Amygdala (tissue), 56 donors: ENCODE measurements at regions not wholly inside any gene's neighbourhood (a gene's known extent, or its start where the extent isn't known, plus 50 kb on each side); places are given as distances from the start of the nearest gene placed in this dataset.
"Not testable (repeated sequence)": the region's sequence is repeated elsewhere in the genome, so short reads cannot be mapped to it uniquely, and the experiment has no call there.

Experiments used
- DNase-seq, 56 donors: peaks; one replicate each; lab custom pipeline; 2025; lab: John Stamatoyannopoulos, UW

DNA sequence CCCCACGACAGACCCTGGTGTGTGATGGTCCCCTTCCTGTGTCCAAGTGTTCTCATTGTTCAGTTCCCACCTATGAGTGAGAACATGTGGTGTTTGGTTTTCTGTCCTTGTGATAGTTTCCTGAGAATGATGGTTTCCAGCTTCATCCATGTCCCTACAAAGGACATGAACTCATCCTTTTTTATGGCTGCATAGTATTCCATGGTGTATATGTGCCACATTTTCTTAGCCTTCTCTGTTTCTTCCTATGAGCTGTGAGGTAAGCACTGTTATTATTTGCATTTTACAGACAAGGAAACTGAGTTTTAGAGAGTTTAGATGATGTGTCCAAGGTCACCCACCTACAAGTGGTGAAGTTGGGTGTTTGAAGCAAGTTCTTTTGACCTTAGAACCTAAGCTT is 51.1 kb upstream of the BNC1 start:
- not testable (repeated sequence) for DNase-seq

DNA sequence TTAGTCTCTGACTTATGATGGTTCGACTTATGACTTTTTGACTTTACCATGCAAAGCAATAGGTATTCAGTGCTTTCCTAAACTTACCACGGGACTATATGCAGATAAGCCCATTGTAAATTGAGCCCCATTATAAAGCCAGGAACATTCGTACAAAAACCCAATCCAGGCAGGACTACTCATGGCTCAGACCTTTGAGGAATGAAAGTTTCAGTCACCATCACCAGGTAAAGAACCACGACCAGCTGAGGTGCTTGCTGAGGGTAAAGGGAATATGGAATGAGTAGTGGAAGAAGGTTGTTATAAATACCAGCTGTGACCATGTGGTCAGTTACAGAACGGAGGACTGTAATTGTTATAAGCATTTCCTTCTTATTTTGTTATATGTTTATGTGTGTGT is 54.9 kb upstream of the BNC1 start:
- DNase-seq: no peak

DNA sequence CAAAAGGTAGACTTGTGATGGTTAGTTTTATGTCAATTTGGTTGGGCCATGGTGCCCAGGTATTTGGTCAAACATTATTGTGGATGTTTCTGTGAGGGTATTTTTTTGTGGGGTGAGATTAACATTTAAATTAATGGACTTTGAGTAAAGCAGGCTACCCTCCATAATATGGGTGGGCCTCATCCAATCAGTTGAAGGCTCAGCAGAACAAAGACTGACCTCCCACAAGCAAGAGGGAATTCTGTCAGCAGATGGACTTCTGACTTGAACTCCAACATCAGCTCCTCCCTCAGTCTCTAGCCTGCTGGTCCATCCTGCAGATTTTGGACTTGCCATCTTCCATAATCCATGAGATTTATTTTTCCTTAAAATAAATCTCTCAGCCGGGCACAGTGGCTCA is 55.6 kb upstream of the BNC1 start:
- DNase-seq: no peak

DNA sequence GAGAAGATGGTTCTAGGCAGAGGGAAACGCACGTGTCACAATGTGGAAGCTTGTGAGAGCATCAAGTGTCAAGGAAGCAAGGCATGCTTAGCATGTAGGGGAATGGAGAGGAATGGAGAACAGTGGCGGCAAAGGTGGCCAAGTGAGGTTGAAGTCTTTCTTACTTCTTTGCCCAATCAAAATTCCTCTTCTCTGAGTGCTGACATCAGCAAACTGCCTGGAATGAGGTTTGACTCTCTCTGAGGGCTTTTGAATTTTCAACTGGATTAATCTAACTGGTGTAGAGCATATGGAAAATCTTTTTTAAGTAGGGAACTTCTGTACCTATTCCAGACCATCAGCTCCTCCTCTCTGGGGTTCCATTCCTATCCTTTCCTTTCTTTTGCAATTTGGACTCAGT is 61.9 kb upstream of the BNC1 start:
- DNase-seq: no peak

DNA sequence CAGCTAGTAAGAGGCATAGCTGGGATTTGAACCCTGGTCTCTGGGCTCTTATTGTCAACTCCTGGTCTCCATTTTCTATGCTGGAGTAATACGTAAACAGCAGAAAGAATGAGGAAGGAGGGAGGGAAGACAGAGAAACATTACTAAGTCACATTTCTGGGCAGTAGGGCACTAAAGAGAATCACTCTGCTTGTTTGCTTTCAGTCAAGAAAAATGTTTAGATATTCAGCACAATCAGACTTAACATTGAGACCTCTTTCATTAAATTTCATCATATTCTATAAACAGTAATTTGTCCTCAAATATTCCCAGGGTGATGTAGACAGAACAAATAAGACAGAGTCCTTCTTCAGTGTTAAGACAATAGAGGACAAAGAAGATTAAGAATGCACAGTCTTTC is 67.7 kb upstream of the BNC1 start:
- DNase-seq: no peak

DNA sequence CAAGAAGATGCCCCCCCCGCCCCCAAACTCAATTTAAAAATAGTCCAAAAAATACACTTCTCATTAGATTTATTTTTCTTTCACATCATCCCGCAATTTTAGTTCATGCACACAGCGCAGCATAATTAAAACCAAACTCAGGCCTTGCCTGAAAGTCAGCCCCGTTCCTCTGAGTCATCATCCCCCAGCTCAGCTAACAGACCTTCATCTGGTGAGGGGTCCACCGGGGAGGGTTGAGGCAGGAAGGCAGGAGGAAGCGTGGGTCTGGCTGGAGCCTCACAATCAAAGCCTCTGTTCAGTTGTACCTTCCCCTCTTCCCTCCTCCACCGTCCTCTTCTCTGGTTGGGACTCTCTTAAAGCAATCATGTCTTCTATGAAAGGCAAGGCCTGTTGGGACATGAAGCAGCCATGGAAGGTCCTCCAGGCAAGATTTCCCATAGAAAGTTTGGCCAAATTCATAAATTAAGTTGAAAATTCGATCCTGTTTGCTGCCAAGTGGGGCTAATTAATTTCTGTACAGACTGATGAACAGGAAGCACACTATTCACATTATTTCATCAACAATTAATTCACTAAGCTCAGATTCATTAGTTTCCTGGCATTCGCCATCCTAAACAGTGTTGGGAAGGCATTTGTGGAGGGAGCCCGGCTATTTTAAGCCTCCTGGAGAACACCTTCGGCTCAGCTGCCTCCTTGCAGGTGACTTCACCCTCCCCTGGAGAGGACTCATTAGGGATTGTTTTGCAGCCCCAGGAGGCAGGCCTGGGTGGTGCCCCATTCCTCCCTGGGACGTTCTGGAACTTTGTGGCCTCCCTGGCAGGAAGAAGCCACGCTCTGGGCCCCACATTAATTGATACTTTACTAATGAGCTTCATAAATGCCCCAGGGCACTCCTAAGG is 72.3 kb upstream of the BNC1 start:
- no peak for DNase-seq

DNA sequence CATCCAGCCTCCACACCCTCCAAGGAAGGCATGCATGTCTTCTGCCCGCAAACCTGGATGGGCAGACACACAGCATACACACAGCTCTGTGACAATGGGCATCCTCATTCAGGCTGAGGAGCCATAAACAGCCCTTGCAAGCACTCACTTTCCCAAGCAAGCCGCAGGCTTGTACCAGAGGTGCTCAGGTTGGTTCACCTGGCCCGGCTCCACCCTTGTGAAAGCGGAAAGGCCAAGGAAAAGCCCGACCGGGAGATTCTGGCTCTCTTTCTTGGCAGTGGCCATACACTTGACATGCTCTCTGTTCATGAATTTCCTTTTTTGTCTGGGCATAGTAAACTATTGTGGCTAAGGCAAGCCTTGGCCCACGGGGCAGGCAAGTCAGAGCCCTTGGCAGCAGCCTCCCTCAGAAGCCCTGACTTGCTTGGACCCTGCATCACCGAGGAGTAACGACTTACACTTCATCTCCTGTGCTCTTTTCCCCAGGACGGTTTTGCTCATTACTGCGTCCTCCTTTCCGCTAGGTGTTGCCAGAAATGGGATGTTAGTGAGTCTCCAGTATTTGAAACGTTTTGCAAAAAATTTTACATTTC is 74.6 kb upstream of the BNC1 start:
- no peak for DNase-seq

DNA sequence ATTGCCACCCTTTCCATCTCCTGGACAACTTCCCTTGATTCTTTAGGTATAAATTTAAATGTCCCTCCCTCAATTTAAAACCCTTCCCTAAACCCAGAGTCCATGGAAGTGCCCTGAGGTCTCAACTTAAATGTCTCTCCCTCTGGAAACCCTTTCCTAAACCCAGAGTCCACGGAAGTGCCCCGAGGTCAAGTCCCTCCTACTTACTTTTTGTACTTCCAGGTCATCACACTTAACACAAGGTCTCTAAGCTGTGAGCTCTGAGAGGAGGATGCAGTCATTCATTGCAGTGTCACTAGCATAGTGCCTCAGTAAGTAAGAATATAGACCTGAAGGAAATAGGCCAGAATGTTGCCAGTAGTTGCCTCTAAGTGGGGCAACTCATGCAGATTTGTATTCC is 78.2 kb upstream of the BNC1 start:
- DNase-seq: no peak

DNA sequence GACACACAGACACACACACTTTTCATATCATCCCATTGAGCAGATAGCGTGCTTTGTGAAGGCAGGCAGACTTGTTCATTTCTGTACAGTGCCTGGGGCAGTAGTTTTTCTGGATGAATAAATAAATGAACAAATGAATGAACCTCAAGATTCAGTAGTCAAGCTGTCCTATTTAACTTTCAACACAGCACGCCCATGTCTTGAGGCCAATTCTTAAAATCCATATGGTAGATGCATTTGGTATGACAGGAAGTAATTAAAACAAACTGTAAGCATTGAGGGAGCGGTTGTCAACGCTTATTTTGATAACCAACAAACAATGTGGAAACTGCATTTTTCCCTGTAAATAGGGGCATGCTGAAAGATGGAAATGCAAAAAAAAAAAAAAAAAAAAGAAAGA is 80.0 kb upstream of the BNC1 start:
- no peak for DNase-seq

DNA sequence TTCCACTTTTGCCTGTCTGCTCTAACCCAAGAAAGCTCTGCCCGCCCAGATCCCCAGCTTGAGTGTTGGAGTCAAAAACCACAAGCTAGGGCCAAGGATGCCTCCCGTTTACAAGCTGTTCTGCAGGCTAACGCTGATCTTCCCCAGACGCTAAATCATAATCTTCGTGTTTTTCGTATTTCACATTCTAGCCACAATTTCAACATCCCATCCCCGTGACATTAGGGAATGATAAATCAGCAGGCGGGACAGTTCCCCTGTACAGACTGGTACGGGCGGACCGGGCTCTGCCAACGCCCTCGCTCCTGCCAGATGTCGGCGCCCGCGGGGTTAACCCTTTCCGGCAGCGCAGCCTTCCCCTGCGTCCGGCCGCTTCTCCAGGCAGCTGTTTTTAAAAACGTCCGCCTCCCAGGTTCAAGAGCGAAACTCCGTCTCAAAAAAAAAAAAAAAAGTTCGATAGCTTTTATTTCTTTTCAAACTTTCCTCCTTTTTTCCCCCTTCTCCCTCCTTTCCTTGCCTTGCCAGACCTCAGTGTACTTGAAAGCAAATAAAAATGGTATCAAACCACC is 81.0 kb upstream of the BNC1 start:
- DNase-seq: peak in 38 of 56 donors; percentile 6 to 72 (median 37)

DNA sequence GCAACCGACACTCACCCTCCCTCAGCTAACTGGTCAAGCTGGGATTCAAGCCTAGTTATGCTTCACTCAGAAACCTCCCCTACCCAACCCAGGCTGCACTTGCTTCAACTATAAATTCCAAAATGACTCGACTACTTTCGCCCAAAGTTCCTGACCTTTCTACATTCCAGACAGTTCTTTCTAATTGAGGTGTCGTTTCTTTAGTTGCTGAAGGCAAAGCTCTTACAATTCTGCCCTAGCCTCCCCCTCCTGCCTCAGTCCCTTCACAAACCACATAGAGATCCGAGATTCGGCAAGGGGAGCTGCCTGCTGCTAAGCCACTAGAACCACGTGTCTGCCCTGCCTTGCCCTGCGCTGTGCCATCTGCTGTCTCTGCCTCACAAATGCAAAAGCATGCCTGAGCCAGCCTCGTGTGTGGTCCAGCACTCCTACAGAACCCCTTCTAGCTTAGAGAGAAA is 74.7 kb upstream of the SH3GL3 start:
- DNase-seq: peak in 12 of 56 donors; percentile 2 to 57 (median 14)

DNA sequence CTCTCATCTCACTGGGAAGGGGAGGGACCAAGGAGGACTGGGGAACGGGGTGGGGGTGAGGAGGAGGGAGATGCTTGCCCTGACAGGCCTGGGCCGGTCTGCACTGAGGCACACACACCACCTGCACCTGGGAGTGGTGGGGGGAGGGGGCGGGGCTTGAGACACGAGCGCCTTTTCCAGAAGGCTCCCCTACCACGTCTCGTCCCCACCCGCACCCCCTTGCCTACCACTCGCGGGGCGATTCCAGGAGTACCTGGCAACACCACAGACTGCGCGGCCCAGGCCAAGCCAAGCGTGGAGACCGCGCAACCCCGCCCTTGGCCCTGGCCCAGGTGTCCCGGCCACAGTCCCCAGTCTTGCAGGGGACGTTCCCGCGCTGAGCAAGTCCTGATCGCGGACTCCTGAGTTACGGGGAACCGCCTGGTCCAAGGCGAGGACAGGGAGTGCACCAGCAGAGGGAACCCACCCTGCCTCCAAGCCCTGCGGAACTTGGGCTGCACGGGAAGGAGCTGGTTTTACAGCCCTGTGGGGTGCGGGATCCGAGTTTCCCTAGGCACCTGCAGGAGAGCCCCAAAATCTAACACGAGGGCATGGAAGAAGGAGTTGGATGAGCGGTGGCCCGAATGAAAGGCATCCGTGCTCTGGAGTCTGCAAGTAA is 68.1 kb upstream of the SH3GL3 start:
- peak in 1 of 56 donors; percentile 47 for DNase-seq

DNA sequence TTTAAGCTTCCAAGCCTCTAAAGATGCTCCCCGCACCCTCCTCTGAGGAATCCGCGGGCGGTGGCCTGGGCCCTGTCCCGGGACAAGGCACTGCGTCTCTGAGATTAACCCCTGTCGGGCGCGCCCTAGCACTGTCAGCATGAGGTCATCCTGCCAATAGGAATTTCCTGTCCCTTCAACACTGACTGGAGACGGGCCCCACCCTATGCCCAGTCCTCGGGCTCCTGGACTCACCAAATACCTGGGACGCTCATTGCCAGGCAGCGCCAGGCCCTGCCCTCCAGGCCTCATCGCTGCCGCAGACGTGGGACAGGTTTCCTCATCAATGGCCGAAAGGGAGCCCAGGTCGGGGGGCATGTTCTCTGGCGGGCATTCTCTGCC is 67.6 kb upstream of the SH3GL3 start:
- no peak for DNase-seq

DNA sequence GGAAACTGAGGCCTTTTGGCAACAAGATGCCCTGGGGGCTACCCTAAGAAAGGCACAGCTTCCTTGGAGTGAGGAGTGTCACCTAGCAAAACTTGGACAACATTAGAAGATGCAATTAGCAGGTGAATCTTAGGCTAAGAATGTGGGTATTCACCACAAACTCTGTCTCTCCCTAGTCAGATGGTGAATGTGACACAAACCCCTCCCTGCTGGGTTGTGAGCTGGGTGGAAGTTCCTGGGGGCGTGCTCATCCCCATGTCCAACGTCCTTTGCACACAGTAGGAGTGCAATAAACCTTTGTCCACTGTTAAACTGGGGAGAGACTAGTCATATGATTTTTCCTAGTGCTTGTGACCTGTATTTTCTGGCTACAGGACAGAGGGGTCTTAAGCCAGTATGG is 67.1 kb upstream of the SH3GL3 start:
- no peak for DNase-seq

DNA sequence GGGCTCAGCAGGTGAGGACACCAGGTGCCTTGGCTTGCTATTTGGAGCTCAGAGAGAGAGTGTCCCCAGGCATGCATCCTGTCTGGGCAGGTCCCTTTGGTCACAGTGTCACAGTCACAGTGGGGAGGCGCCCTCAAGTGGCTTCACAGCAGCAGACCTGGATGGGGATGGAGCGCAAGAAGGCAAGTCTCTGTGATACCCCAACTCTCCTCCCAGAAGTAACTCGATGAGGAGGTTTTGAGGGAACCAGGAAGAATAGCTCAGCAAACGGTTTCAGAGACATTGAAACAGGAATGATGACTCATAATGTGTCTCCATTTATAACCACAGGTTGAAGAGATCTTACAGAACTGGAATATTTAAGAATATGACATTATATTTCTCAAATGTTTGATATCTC is 66.5 kb upstream of the SH3GL3 start:
- DNase-seq: peak in 29 of 56 donors; percentile 3 to 68 (median 25)

DNA sequence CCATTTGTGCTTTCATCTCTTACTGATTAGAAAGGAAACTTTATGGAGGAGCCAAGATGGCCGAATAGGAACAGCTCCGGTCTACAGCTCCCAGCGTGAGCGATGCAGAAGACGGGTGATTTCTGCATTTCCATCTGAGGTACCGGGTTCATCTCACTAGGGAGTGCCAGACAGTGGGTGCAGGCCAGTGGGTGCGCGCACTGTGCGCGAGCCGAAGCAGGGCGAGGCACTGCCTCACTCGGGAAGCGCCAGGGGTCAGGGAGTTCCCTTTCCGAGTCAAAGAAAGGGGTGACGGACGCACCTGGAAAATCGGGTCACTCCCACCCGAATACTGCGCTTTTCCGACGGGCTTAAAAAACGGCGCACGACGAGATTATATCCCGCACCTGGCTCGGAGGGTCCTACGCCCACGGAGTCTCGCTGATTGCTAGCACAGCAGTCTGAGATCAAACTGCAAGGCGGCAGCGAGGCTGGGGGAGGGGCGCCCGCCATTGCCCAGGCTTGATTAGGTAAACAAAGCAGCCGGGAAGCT is 63.5 kb upstream of the SH3GL3 start:
- DNase-seq: not testable (repeated sequence)

DNA sequence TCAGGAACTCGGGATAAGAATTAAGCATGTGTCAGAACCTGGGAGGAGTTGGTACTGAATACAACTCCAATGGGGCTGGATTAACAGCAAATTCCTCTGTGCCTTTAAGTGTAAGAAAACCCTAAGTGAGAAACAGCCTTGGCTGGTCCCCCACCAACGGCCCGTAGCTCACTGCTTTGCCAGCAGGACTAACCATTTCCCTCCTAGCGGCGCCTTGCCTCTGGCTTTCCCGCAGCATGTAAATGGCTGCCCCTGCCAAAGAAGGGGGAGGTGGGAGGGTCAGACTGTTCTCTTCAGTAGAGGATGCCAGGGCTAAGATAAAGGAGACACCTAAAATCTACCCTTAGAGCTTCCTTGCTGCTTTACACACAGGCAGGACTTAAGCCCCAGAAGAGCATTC is 51.0 kb upstream of the SH3GL3 start:
- DNase-seq: peak in 1 of 56 donors; percentile 3
